Omental fat pad (tissue), 3 donors: ENCODE measurements at regions not wholly inside any gene's neighbourhood (a gene's known extent, or its start where the extent isn't known, plus 50 kb on each side); places are given as distances from the start of the nearest gene placed in this dataset.

Source experiments
- ATAC-seq: fragments of 150-250 bp; one replicate; pipeline ENCODE4 v1.9.1; 2016; ENCODE audit warnings: mild to moderate bottlenecking, moderate library complexity; ENCODE audit not compliant: low FRiP score
- DNase-seq: peaks from one replicate; pipeline ENCODE4 v3.0.0-alpha.2; 2019; ENCODE audit warnings: low spot score
- TF ChIP-seq, protein P1 (sequence below), 3 donors: fragments of 450-650 bp; IDR thresholded peaks; one replicate each; pipeline ENCODE4 v1.5.1; 2016 to 2017; ENCODE audit warnings: antibody characterized with exemption in 3 of 3, mild to moderate bottlenecking in 3 of 3, moderate library complexity in 2 of 3

DNA sequence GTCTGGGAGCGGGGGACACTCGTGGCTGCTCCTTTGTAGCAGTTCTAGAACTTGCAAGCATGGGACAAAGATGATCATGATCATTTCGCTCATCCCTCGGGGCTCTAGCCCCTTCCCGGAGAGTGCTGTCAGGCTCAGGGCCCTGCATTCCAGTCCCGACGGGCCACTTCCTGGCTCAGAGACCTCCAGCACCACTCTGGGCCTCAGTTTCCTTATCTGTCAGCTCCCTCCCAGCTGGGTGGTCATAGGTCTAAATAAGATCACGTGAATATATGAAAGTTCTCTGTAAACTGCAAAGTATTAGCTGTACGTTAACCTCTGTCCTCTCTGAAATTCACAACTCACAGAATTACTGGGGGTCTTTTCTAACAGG lies 52.8 kb upstream of the SLC6A11 start:
- ATAC-seq: no peak
- TF ChIP-seq, protein P1, sequence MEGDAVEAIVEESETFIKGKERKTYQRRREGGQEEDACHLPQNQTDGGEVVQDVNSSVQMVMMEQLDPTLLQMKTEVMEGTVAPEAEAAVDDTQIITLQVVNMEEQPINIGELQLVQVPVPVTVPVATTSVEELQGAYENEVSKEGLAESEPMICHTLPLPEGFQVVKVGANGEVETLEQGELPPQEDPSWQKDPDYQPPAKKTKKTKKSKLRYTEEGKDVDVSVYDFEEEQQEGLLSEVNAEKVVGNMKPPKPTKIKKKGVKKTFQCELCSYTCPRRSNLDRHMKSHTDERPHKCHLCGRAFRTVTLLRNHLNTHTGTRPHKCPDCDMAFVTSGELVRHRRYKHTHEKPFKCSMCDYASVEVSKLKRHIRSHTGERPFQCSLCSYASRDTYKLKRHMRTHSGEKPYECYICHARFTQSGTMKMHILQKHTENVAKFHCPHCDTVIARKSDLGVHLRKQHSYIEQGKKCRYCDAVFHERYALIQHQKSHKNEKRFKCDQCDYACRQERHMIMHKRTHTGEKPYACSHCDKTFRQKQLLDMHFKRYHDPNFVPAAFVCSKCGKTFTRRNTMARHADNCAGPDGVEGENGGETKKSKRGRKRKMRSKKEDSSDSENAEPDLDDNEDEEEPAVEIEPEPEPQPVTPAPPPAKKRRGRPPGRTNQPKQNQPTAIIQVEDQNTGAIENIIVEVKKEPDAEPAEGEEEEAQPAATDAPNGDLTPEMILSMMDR (IDR thresholded peaks at IDR 0.05): no peak
- no peak for DNase-seq

DNA sequence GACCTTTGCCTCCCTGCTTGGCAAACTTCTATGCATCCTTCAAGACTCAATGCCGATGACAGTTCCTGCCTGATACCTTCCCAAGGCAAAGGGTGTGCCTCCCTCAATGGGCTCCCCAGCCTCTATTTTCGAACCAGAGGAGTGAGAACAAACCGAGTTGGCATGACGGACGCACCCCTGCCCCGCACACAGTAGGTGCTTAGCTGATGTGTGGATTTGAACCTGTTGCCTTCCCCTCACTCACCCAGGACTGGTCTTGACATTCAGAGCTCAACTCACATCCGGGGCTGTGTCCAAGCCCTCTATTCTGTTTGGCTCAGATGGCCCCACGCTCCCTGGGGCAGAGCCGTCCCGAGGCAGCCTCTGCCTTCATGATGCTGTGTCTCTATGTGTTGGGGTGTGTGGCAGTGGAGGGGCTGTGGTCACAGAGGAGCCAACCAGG lies 52.2 kb upstream of the SLC6A11 start:
- no peak for DNase-seq
- TF ChIP-seq, protein P1 (IDR thresholded peaks at IDR 0.05): no peak
- no peak for ATAC-seq

DNA sequence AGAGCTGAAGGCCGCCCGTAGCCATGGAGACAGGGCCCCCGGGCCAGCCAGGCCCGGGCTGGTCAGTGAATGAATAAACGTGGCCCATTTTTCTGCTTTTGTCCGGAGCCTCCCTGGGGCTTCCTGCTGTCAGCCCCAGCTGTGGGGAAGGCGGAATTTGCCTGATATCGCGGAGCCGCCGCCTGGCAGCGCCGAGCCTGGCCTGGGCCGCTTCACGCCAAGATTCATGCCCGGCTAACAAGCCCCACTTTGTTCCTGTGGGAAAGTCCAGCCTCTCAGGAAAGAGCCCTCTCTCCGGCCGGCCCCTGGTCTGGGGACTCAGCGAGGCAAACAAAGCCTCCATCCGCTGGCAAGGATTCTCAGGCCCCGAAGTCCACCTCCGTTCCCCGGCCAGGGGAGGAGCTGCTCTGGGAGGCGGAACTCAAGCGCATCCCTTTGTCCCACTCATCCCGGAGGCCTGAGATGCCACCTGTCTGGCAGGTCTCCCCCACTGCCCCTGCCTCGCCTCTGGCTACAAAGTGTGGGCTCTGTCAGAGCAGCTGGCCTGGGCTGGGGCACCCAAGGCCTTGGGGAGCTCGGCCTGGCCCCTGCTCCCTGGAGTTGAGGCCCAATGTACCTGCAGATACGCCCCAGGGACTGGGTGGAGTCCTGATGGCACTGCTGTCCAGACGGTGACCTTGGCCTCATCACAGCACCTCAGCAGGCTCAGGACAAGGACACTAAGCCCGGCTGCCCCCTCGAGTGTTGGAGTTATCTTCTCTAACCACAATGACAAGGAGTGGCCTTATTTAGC lies 51.6 kb upstream of the SLC6A11 start:
- TF ChIP-seq, protein P1 (IDR thresholded peaks at IDR 0.05): no peak
- DNase-seq (no peak), ATAC-seq (no peak)

DNA sequence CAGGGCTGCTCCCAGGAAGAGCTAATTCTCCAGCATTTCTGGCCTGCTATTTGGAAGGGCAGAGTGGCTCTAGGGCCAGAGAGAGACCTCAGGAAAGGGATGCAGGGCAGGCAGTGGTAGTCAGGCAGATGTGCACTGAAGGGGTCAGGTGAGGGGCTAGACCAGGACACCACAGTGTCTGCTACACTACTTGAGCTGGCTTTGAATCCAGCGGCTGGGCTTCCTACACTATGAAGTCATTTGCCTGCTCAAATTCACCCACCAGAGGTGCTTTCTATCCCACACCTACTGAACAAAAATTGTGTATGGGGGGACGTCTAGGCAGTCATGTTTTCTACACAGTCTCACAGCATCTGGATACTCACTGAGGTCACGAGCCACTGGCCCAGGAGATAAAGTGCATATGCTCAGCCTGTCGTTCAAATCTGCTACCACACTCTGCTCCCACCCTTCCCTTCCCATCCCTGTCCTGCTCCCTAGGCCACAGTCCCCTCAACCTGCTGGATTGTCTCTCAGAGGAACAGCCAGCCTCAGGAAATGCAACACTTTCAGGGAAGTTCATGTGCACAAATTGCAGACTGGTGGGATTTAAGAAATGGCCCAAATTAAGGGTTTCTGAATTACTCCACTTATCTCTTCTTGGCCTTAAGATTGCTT lies 49.9 kb upstream of the SLC6A11 start:
- TF ChIP-seq, protein P1 (IDR thresholded peaks at IDR 0.05): no peak
- ATAC-seq (no peak), DNase-seq (no peak)
